ENCODE measurements at regions not wholly inside any gene's neighbourhood (a gene's known extent, or its start where the extent isn't known, plus 50 kb on each side); places are given as distances from the start of the nearest gene placed in this dataset.

DNA sequence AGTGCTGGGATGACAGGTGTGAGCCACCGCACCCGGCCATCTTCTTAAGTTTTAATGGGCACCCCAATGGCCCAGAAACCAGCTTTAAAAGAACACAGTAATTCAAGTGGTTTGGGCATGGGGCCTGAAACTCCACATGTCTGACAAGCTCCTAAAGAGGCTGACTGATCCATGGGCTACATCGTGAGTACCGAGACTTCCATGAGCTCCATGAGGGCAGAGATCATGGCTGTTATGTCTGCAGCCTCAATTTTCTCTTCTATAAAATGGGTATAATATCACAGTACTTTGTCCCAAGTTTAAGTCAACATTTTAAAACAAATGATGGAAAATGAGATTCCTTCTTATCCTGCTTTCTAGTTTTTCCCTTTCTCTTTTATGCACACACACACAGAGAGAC, 397.6 kb upstream of the MAF start:
- no peaks in the 10 kb centered on the region for H3K79me2 ChIP-seq (ENCODE audit: control insufficient read depth, insufficient read depth, low read length)
- no peaks in the 10 kb centered on the region for H3K27me3 ChIP-seq (ENCODE audit: control insufficient read depth in 2 of 2, insufficient read depth in 2 of 2, low read length in 2 of 2)
- H3K4me2 ChIP-seq (ENCODE audit: insufficient read depth, low read length): no peak overlapping the region
- no peaks in the 10 kb centered on the region for H3K9me1 ChIP-seq (replicated peaks; ENCODE audit: control insufficient read depth, extremely low read depth, insufficient read depth, low read length)
- H3K9me3 ChIP-seq (replicated peaks; ENCODE audit: control insufficient read depth, insufficient read depth, low read length): no peaks in the 10 kb centered on the region
- FAIRE-seq (no peak), DNase-seq (ENCODE audit: low read depth, low spot score) (no peak)
- no peak overlapping the region for H3K27ac ChIP-seq (ENCODE audit: insufficient read depth, low read depth, low read length)
- no peak overlapping the region for H3K4me3 ChIP-seq (replicated peaks in 1 of 3; ENCODE audit: insufficient read depth in 1 of 3, low read depth in 1 of 3, low read length in 3 of 3)
- BruUV-seq (replicated peaks): no TSS peak
- intact Hi-C loops (cut with micrococcal nuclease) (loop anchor here (10.0 kb wide), 1 partner anchor 87 kb away; no protein-coding TSS in a partner anchor), dilution Hi-C loops (cut with MboI; ENCODE audit: extremely low pct_ligation_motif_present, low sequenced_read_pairs) (no loop called here)
- H3K4me1 ChIP-seq (ENCODE audit: control insufficient read depth, extremely low read depth, insufficient read depth, low read length): no peaks in the 10 kb centered on the region
- H2AFZ ChIP-seq (ENCODE audit: low read depth, low read length): no peak overlapping the region
- CTCF ChIA-PET: interaction anchor here (1.3 to 3.7 kb wide), 5 partner anchors 86 to 468 kb away, joined by 3 to 41 read pairs (median 20); no protein-coding TSS in a partner anchor
- no peaks in the 10 kb centered on the region for H3K36me3 ChIP-seq (ENCODE audit: control insufficient read depth in 2 of 2, extremely low read depth in 1 of 2, insufficient read depth in 2 of 2, low read length in 2 of 2)
- no peaks in the 10 kb centered on the region for H4K20me1 ChIP-seq (replicated peaks; ENCODE audit: control insufficient read depth, extremely low read depth, insufficient read depth, low read length)
- POLR2A ChIA-PET: no interaction called here
- TF ChIP-seq JUN (IDR thresholded peaks at IDR 0.05; ENCODE audit: borderline replicate concordance, insufficient read depth, insufficient read length, low read depth) (no peak), MAX (IDR thresholded peaks at IDR 0.05; ENCODE audit: insufficient read depth, insufficient read length) (no peak), GATA2 (IDR thresholded peaks at IDR 0.05; ENCODE audit: insufficient read depth, insufficient read length, low read depth, low read length) (no peak), FOS (IDR thresholded peaks at IDR 0.05; ENCODE audit: borderline replicate concordance, insufficient read depth, low read length) (no peak), POLR2A (IDR thresholded peaks at IDR 0.05; ENCODE audit: low read depth, low read length) (no peak), EZH2 (IDR thresholded peaks at IDR 0.05; ENCODE audit: borderline replicate concordance, low read depth, low read length, severe bottlenecking) (no peak), MYC (IDR thresholded peaks at IDR 0.05; ENCODE audit: low read depth, low read length) (no peak), POLR2AphosphoS5 (IDR thresholded peaks at IDR 0.05; ENCODE audit: insufficient read depth, low read depth, low read length) (no peak)
- TF ChIP-seq, protein P1, sequence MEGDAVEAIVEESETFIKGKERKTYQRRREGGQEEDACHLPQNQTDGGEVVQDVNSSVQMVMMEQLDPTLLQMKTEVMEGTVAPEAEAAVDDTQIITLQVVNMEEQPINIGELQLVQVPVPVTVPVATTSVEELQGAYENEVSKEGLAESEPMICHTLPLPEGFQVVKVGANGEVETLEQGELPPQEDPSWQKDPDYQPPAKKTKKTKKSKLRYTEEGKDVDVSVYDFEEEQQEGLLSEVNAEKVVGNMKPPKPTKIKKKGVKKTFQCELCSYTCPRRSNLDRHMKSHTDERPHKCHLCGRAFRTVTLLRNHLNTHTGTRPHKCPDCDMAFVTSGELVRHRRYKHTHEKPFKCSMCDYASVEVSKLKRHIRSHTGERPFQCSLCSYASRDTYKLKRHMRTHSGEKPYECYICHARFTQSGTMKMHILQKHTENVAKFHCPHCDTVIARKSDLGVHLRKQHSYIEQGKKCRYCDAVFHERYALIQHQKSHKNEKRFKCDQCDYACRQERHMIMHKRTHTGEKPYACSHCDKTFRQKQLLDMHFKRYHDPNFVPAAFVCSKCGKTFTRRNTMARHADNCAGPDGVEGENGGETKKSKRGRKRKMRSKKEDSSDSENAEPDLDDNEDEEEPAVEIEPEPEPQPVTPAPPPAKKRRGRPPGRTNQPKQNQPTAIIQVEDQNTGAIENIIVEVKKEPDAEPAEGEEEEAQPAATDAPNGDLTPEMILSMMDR (IDR thresholded peaks at IDR 0.05; ENCODE audit: extremely low read depth in 1 of 2, insufficient read depth in 1 of 2, low read depth in 1 of 2, low read length in 2 of 2): no peak
- no peak overlapping the region for H3K9ac ChIP-seq (replicated peaks; ENCODE audit: extremely low read depth, insufficient read depth, low read length)

All from endothelial cell of umbilical vein (primary cell).